ENCODE measurements at regions not wholly inside any gene's neighbourhood (a gene's known extent, or its start where the extent isn't known, plus 50 kb on each side); places are given as distances from the start of the nearest gene placed in this dataset.

DNA sequence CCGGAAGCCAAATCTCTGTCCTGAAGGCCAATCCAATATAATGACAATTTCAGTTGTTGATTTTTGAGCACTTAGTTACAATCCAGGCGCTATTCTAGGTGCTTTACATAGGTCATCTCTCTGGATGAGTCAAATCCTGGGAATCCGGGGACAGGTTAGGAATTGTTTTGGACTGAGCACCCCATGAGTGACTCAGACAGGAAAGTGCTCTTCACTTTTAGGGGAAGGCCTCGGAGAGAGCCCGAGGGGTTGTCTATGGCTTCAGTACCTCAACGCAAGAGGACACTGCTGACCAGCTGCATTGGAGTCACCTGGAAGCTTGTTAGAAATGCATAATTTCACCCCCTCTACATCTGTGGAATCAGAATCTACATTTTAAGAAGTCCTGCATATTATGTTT, 108.8 kb downstream of the IRX5 start:
- dilution Hi-C loops (cut with MboI; ENCODE audit: extremely low pct_ligation_motif_present, low sequenced_read_pairs) = loop anchor here (25.0 kb wide), 1 partner anchor 223 kb away; no protein-coding TSS in a partner anchor
- DNase-seq (ENCODE audit: low read depth, low spot score) (peak; percentile 32), FAIRE-seq (peak; percentile 91)
- Histone ChIP-seq H4K20me1 (ENCODE audit: control insufficient read depth, extremely low read depth, insufficient read depth, low read length) (no peaks in the 10 kb centered on the region), H3K9me1 (ENCODE audit: control insufficient read depth, extremely low read depth, insufficient read depth, low read length) (no peaks in the 10 kb centered on the region), H3K36me3 (ENCODE audit: control insufficient read depth in 2 of 2, extremely low read depth in 1 of 2, insufficient read depth in 2 of 2, low read length in 2 of 2) (no peaks in the 10 kb centered on the region), H3K4me2 (ENCODE audit: control insufficient read depth, extremely low read depth, insufficient read depth, low read depth, low read length) (peak overlapping the region; percentile 45), H3K79me2 (ENCODE audit: control insufficient read depth, insufficient read depth, low read length) (no peaks in the 10 kb centered on the region), H3K4me3 (ENCODE audit: control insufficient read depth in 2 of 3, extremely low read depth in 1 of 3, insufficient read depth in 2 of 3, low read depth in 1 of 3, low read length in 3 of 3) (no peak overlapping the region), H3K9ac (ENCODE audit: control insufficient read depth, extremely low read depth, insufficient read depth, low read length) (no peak overlapping the region), H3K4me1 (ENCODE audit: control insufficient read depth, extremely low read depth, insufficient read depth, low read length) (peaks cover 16% of the 10 kb centered on the region), H2AFZ (ENCODE audit: control insufficient read depth, low read length) (no peak overlapping the region), H3K27me3 (ENCODE audit: control insufficient read depth, extremely low read depth, insufficient read depth, low read length) (no peaks in the 10 kb centered on the region), H3K27ac (ENCODE audit: control insufficient read depth, insufficient read depth, low read length) (no peak overlapping the region), H3K9me3 (ENCODE audit: control insufficient read depth, low read depth, low read length) (no peaks in the 10 kb centered on the region)
- TF ChIP-seq EZH2 (IDR thresholded peaks at IDR 0.05; ENCODE audit: low read length) = no peak
- TF ChIP-seq, protein P1, sequence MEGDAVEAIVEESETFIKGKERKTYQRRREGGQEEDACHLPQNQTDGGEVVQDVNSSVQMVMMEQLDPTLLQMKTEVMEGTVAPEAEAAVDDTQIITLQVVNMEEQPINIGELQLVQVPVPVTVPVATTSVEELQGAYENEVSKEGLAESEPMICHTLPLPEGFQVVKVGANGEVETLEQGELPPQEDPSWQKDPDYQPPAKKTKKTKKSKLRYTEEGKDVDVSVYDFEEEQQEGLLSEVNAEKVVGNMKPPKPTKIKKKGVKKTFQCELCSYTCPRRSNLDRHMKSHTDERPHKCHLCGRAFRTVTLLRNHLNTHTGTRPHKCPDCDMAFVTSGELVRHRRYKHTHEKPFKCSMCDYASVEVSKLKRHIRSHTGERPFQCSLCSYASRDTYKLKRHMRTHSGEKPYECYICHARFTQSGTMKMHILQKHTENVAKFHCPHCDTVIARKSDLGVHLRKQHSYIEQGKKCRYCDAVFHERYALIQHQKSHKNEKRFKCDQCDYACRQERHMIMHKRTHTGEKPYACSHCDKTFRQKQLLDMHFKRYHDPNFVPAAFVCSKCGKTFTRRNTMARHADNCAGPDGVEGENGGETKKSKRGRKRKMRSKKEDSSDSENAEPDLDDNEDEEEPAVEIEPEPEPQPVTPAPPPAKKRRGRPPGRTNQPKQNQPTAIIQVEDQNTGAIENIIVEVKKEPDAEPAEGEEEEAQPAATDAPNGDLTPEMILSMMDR (optimal IDR thresholded peaks at IDR 0.05 in 1 of 3, IDR thresholded peaks at IDR 0.05 in 1 of 3, conservative IDR thresholded peaks at IDR 0.05 in 1 of 3; ENCODE audit: extremely low read depth in 1 of 3, insufficient read depth in 2 of 3, low read length in 3 of 3) = peak in 1 of 3 experiments; percentile 47

DNA sequence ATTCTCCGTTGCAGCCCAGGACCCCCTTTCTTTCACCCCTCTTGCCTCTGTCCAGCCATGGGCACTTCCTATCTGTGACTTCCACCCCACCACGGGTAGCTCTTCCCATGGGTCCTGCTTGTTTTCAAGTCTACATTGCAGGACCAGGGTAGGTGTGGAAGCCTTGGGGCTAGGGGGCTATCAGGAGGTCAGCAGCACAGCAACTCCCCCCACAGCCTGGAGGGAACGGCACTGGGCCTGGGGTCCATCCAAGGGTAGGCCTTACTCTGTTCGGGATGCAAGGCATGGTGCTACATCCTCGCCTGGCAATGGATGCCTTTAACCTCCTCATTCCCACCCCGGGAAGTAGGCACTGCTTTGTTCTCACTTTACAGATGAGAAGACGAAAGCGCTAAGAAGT, 109.3 kb downstream of the IRX5 start:
- no peak for TF ChIP-seq EZH2 (IDR thresholded peaks at IDR 0.05; ENCODE audit: low read length)
- TF ChIP-seq, protein P1 (optimal IDR thresholded peaks at IDR 0.05 in 1 of 3, IDR thresholded peaks at IDR 0.05 in 1 of 3, conservative IDR thresholded peaks at IDR 0.05 in 1 of 3; ENCODE audit: extremely low read depth in 1 of 3, insufficient read depth in 2 of 3, low read length in 3 of 3) = no peak
- Histone ChIP-seq H3K4me3 (ENCODE audit: control insufficient read depth in 2 of 3, extremely low read depth in 1 of 3, insufficient read depth in 2 of 3, low read depth in 1 of 3, low read length in 3 of 3) (no peak overlapping the region), H3K9me1 (ENCODE audit: control insufficient read depth, extremely low read depth, insufficient read depth, low read length) (no peaks in the 10 kb centered on the region), H3K9ac (ENCODE audit: control insufficient read depth, extremely low read depth, insufficient read depth, low read length) (no peak overlapping the region), H3K79me2 (ENCODE audit: control insufficient read depth, insufficient read depth, low read length) (no peaks in the 10 kb centered on the region), H2AFZ (ENCODE audit: control insufficient read depth, low read length) (no peak overlapping the region), H3K36me3 (ENCODE audit: control insufficient read depth in 2 of 2, extremely low read depth in 1 of 2, insufficient read depth in 2 of 2, low read length in 2 of 2) (no peaks in the 10 kb centered on the region), H3K9me3 (ENCODE audit: control insufficient read depth, low read depth, low read length) (no peaks in the 10 kb centered on the region), H3K27me3 (ENCODE audit: control insufficient read depth, extremely low read depth, insufficient read depth, low read length) (no peaks in the 10 kb centered on the region), H3K27ac (ENCODE audit: control insufficient read depth, insufficient read depth, low read length) (no peak overlapping the region), H3K4me1 (ENCODE audit: control insufficient read depth, extremely low read depth, insufficient read depth, low read length) (peaks cover 16% of the 10 kb centered on the region), H3K4me2 (ENCODE audit: control insufficient read depth, extremely low read depth, insufficient read depth, low read depth, low read length) (peak overlapping the region; percentile 45), H4K20me1 (ENCODE audit: control insufficient read depth, extremely low read depth, insufficient read depth, low read length) (no peaks in the 10 kb centered on the region)
- dilution Hi-C loops (cut with MboI; ENCODE audit: extremely low pct_ligation_motif_present, low sequenced_read_pairs) = loop anchor here (25.0 kb wide), 1 partner anchor 222 kb away; no protein-coding TSS in a partner anchor
- DNase-seq (ENCODE audit: low read depth, low spot score) (no peak), FAIRE-seq (no peak)
